ENCODE measurements at regions not wholly inside any gene's neighbourhood (a gene's known extent, or its start where the extent isn't known, plus 50 kb on each side); places are given as distances from the start of the nearest gene placed in this dataset.

- DNase-seq: no peak
Observed at GRCh38 chr9:27925815-27926214, 352.5 kb upstream of the C9orf72 start.

GRCh38 chr9:27929841-27930240 lies 356.6 kb upstream of the C9orf72 start:
- no peak for DNase-seq

- DNase-seq: no peak
Observed at GRCh38 chr9:27933210-27934025, 360.1 kb upstream of the C9orf72 start.

- DNase-seq: no peak
Observed at GRCh38 chr9:27934471-27934870, 361.2 kb upstream of the C9orf72 start.

GRCh38 chr9:27939186-27939585 lies 365.9 kb upstream of the C9orf72 start:
- DNase-seq: no peak

GRCh38 chr9:27940535-27940934 lies 367.3 kb upstream of the C9orf72 start:
- DNase-seq: no peak

GRCh38 chr9:27943501-27943900 lies 370.2 kb upstream of the C9orf72 start:
- DNase-seq: no peak

GRCh38 chr9:27945386-27945785 lies 372.1 kb upstream of the C9orf72 start:
- DNase-seq: no peak

GRCh38 chr9:27950382-27950781 lies 377.1 kb upstream of the C9orf72 start:
- DNase-seq: no peak

- DNase-seq: no peak
Observed at GRCh38 chr9:27954858-27955257, 381.6 kb upstream of the C9orf72 start.

GRCh38 chr9:27963836-27964235 lies 390.6 kb upstream of the C9orf72 start:
- no peak for DNase-seq

- no peak for DNase-seq
Observed at GRCh38 chr9:27967210-27967609, 393.9 kb upstream of the C9orf72 start.

GRCh38 chr9:27977931-27978330 lies 404.6 kb upstream of the C9orf72 start:
- no peak for DNase-seq

- DNase-seq: no peak
Observed at GRCh38 chr9:27985714-27986113, 412.4 kb upstream of the C9orf72 start.

- no peak for DNase-seq
Observed at GRCh38 chr9:27990524-27990923, 417.2 kb upstream of the C9orf72 start.

GRCh38 chr9:27991221-27991620 lies 417.9 kb upstream of the C9orf72 start:
- no peak for DNase-seq

GRCh38 chr9:28001096-28001495 lies 427.8 kb upstream of the C9orf72 start:
- DNase-seq: no peak

- DNase-seq: no peak
Observed at GRCh38 chr9:28004900-28005299, 431.6 kb upstream of the C9orf72 start.

- no peak for DNase-seq
Observed at GRCh38 chr9:28005779-28006178, 432.5 kb upstream of the C9orf72 start.

GRCh38 chr9:28007097-28007817 lies 434.0 kb upstream of the C9orf72 start:
- DNase-seq: no peak

- DNase-seq: no peak
Observed at GRCh38 chr9:28014212-28014611, 440.9 kb upstream of the C9orf72 start.

GRCh38 chr9:28024676-28025075 lies 451.4 kb upstream of the C9orf72 start:
- DNase-seq: no peak

GRCh38 chr9:28025186-28025585 lies 451.9 kb upstream of the C9orf72 start:
- no peak for DNase-seq

GRCh38 chr9:28031521-28032267 lies 458.4 kb upstream of the C9orf72 start:
- no peak for DNase-seq
